Fibroblast of upper back skin (primary cell): ENCODE measurements at regions not wholly inside any gene's neighbourhood (a gene's known extent, or its start where the extent isn't known, plus 50 kb on each side); places are given as distances from the start of the nearest gene placed in this dataset.

ENCODE experiments used
- DNase-seq: peaks from one replicate; pipeline ENCODE4 v3.0.0-alpha.2; 2013

DNA sequence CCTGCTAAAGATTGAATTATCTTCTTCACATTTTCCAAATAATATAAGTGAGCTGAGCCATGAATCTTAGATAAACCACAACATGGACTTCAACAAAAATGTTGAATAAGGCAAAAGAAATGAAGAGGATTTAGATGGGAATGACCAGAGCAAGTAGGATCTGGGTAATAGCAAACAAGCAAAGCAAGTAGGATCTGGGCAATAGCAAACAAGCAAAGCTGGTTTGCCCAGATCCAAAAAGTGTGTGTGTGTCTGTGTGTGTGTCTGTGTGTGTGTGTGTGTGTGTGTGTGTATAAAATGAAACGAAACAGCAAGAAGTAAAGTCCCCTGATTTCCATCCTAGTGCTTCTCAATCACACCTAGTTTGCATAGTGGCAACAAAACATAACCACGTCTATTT lies 549.1 kb downstream of the RERGL start:
- no peak for DNase-seq

DNA sequence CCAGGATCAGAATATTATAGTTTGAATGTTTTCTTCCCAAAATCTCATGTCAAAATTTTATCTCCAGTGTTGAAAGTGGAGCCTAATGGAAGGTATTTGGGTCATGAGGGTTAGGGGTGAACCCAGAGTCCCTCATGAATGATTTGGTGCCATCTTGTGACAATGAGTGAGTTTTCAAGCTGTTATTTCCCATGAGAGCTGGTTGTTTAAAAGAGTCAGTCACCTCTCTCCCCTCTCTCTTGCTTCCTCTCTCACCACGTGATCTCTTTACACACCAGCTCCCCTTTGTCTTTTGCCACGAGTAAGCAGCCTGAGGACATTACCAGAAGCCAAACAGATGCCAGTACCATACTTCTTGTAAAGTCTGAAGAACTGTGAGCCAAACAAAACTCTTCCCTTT lies 561.6 kb downstream of the RERGL start:
- DNase-seq: no peak

DNA sequence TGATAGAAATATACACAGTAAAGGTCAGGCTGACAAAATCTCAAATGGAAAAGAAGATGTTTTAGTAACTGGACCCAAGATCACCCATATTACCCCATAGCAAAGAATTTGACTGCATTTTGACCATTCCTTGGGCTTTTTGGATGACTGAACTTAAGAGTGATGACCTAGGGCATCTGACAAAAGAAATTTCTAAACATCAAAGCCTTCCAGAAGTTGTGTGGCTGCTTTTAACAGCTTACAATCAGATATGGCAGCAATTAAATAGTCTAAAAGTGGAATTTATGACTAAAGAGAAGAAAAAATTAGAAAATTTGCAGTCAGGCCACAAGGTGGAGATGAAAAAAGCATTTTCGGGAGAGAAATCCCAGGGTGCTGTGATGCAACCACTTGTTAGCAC lies 563.0 kb downstream of the RERGL start:
- DNase-seq: no peak

DNA sequence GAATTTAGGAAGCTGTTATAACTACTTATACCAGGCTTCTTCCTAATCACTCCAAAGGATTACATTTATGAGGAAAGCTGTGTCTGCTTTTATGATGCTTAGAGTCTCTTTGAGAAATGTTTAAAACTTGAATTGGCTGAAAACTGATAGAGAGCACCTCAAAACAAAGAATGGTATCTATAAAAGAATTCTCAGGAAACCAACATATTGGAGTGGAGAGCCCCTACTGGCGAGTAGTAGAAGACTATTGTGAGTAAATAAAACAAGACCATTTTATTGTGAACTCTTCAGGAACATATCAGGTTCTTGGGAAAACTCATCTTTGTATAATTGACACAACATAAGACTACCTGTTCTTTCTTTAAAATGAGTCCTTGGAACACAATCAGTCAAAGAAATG lies 578.6 kb downstream of the RERGL start:
- no peak for DNase-seq

DNA sequence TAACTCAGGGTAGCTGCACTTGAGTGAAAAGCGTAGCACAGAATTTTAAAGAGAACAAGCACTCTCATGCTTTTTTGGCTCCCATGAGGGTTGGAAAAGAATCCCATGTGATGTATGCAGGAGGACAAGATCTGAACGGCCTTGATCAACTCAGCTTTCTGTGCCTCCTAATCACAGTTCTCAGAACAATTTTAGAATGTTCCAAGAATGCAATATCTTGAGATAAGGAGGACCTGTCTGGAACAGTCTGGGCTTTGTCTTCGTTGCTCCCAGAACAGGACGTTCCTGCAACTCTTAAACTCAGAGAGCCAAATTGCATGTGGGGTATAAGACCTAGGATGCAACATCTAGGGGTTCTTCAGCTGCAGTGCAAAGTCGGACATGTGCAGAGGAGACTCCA lies 582.7 kb downstream of the RERGL start:
- DNase-seq: no peak

DNA sequence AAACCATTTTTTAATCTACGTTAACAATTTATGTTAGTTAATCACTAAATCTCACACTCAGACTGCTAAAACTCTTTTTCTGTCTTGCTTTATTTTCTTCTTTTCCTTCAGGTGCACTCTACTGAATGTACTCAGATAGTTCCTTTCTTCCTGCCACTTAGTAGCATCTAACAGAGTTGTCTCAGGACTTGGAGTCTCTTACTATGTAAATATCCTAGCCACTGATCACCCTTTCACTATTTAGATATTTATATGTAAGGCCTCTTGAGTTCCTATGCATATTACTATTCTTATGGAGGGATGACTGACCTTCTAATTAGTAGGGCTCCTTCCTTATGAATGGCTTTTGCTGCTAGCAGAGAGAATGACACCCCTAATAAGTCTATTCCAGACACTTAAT lies 586.3 kb downstream of the RERGL start:
- DNase-seq: no peak

DNA sequence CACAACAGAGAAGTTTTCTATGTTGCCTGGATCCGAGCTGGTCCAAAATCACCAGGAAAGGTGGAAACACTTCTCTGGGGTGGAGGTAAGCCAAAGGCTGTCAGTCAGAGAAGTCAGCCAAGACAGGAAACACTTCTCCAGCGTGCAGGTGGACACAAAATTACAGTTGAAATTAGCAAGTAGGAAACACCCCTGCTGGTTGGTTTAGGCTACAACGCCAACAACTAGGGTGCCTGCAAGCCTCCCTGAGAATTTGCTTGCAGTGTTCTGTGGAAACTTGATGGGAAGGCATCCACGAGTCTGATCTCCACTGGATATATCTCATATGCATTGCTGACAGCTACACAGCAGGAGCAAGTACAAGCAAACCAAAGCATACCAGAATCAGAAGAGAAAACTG lies 600.5 kb downstream of the RERGL start:
- DNase-seq: no peak

DNA sequence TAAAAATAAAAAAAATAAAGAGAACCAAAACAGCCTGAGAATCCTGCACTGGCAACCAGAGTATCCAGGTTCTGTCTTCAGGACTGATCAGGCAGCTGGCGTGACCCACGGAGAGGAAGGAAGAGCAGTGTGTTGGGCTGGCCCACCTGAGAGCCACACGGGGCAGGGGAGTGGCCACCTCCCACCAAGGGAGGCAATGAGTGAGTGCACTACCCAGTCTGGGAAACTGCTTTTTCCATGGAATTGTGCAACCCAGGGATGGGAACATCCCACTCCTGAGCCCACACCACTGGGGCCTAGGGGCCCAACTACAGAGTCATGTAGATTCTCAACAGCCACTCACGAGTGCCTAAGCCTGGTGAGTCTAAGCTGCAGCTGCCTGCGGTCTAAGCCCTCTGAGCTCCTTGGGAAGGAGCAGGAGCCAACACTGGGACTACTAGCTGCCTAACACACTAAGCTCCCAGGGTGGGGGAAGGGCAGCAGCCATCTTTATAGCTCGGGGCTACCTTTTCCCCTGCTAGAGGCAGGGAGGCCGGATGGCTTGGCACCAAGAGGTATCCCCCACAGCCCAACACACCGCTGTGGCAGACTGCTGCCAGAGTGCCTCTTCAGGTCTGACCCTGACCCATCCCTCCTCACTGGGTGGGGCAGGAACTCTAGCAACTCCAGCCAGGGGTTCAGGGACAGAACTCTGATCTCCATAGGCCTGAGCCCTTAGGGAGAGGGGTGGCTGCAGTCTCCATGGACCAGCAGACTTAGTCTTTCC lies 610.9 kb downstream of the RERGL start:
- DNase-seq: no peak

DNA sequence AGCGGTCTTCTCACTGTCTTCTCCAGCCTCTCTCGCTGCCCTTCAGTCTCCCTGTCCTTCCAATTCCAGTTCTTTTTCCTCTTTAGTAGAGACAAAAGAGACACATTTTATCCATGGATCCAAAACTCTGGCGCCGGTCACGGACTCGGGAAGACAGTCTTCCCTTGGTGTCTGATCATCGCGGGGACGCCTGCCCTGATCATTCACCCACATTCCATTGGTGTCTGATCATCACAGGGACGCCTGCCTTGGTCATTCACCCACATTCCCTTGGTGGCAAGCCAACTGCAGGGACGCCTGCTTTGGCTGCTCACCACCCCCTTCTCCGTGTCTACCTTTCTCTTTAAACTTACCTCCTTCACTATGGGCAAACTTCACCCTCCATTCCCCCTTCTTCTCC lies 619.5 kb downstream of the RERGL start:
- DNase-seq: no peak

DNA sequence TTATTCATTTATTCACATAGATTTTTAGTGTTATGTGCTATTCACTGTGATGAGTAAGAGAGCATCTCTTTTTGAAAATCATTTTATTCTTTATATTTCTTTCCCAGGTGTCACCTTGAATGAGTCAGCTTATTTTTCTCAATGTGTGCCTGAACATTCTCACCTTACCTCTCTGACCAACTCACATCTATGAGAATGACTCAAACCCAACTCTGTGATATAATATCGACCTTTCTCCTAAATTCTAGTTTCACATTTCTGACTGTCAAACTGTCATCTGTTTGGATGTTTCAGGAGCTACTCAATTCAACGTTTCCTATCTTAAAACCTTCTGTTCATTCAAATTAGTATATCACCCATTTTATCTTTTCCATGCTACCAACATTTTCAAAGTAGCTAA lies 630.8 kb downstream of the RERGL start:
- DNase-seq: no peak

DNA sequence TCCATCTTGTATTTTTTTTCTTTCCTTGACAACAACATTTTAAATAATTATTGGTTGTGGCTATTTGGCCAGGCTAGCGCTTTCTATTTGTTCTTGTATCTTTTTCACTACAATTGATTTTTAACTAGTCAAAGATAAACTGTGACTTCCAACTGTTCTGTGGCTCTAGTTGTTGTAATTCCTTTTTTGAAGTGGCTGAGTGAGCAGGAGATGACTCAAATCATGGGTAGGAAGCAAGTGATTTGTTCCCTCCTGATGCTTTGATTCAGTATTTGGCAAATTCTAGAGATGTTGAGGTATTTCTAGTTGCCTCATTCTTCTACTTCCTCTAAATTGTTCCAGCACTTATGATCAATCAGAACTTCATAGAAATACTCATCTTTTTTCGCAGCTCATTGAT lies 633.5 kb downstream of the RERGL start:
- no peak for DNase-seq

DNA sequence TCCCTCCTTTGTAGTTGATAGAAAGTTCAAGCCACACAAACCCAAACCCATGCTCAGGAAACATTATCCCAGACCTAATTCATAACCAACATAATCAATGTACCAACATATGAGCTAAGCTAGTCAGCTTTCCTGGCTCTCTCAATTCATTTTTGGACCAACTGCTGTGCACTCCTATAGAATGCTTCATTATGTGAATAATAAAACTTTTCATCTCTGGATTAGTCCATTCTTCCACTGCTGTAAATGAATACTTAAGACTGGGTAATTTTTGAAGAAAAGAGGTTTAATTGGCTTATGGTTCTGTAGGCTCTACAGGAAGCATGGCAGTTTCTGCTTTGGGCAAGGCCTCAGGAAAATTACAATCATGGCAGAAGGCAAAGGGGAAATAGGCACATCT lies 651.9 kb downstream of the RERGL start:
- DNase-seq: no peak

DNA sequence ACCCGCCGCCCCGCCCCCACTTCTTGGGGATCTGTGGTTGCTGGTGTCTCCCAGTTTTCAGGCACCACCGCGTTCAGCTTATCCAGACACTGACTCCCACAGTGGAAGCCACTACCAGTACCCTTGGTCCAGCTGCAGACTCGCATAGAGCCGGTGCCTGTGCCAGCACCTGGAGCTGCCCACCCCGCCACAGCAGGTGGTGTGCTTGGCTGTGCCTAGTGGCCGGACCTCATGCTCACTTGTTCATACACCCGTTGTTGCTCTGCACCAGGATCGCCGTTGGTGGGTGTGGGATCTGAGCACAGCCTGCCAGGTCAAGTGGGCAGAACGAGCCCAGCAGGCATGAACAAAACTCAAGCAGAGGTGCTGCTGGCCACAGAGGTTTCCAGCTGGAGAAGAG lies 673.2 kb downstream of the RERGL start:
- no peak for DNase-seq

DNA sequence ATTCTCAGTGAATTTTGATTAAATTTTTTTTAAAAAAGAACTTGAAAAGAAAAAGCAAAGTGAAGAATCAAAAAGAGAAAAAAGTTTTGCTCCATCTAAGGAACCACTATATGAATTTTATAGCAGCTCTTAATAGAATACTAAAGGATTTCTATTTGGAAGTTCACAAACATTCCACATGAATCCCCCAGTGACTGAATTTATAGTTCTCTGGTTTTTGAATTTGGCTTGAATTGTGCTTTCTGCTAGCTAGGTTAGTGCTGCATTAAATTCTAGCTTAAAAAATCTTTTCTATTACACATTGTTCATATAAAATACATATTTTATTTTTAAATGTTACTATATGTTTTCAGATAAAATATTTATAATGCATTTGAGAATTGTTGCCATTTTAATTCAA lies 675.4 kb downstream of the RERGL start:
- no peak for DNase-seq

DNA sequence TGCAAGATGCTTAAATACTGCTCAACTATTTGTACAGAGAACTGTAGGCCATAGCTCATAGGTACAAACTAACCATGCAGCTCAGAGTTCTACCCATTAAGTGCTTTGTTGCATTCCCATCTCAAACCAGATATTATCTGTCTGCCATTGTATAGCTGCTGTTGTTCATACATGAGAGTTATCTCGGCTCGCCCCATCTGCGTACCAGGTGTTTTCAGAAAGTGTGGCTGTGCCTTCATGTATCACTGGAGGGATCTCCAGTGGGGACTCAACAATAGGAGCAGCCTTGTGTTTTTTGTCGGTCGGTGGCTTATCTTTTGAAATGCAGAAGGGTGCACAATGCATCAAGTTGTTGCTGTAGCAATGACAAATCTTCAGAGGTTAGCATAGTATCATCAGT lies 678.3 kb downstream of the RERGL start:
- DNase-seq: no peak

DNA sequence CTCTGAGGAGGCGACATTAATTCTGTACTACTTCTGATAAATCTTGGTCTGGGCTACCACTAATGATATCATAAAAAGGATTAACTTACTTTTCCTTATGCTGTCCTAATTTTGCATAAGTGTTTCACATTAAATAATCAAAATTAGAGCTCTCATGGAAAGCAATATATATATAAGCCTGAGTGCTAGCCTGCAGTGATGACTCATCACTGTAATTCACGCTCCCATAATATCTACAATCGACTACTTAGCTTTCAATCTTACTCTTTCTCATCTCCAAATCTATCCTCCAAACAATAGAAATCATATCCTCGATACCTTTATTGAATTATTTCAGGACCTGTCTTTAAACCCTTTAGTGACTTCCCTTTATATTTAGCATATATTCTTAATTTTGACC lies 701.3 kb downstream of the RERGL start:
- DNase-seq: no peak

DNA sequence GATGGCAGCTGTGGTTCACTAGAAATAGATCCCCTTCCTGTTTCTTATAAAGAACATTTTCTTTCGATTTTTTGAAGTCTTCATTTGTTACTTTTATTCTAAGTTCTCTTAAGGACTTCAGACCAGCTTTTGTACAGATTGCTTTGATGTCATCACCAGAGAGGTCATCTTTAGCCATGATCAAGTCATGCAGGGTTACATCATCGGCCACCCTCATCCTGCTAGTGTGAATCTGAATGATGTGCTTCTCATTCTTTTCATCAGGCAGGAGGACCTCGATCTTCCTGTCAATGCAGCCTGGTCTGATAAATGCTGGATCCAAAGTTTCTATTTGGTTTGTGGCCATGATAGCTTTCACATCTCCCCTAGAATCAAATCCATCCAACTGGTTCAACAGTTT lies 706.7 kb downstream of the RERGL start:
- DNase-seq: no peak

DNA sequence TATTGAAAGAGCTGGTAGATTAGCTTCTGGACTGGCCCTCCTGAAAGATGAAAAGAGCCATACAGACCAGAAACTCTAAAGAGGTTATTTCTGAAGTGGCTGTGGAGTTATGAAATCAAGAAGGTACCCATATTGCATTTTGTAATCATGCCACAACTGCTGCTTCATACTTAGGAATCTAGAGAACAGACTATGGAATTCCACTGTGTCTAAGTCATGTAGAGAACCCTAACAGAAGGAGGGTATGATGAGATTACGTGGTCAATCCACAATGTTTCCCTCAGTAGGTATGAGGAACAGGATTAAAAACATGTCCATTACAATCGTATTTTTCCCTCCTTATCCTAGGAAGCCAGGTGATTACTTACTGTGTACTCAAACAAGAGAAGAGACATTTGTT lies 708.8 kb downstream of the RERGL start:
- no peak for DNase-seq

DNA sequence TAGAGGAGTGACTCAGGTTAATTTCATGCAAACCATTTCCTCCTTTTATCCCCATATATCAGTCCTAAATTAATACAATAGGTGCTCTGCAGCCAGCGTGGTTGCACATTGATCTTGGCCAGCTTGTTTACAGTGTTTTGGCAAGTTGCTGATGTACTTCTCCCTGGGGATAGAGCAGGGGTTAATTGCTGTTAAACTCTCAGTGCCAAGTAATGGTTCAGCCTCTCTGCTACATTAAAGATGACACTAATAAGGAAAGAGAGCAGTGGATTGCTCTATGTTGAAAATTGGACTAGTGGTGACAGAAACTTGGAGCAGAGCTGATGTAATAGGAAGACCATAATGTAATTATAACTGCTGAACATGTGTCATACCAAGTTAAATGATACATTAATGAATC lies 717.5 kb downstream of the RERGL start:
- no peak for DNase-seq

DNA sequence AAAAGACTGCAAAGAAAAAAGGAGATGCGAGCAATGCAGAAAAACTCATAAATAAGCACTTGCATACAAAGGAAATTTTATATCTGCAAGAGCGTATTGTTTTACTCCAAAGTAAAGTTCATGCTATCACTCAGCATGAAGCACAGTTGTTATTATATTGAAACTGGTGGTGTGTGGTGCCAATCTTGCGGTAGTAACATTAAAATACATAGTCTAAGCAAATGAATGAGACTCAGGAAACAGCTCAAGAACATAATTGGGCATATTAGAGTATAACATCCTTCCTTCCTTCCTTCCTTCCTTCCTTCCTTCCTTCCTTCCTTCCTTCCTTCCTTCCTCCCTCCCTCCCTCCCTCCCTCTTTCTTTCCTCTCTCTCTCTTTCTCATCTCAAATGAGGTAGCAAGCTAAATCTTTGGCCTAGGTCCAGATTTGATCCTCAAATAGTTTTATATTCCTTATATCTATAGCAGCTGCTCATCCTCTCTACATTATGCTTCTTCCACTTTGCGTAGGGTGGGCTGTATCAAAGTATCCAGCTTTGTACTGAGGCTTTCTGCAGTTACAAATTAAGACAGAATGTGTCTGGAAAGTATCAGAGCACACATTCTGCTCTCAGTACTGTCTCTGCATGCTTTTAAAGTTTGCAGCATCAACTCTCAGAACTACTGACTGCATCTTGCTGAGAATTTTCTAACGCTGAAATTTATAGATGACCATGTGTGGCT lies 718.3 kb downstream of the RERGL start:
- no peak for DNase-seq

DNA sequence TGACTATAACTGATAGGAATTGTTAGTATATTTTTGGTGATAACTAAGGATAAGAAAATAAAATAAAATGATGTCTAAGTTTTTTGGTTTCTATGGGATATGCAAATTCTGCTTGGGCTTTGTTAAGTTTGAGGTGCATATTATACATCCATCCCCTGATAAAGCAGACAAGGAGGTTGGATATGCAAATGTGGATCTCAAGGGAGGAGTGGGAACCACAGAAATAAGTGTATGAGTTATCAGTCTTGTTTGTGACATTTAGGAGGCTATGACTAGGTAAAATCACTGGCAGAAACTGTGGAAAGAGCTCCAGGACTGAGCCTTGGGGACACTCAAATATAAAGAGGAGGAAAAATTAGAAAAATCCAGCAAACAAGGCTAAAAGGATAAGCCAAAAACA lies 719.4 kb downstream of the RERGL start:
- no peak for DNase-seq

DNA sequence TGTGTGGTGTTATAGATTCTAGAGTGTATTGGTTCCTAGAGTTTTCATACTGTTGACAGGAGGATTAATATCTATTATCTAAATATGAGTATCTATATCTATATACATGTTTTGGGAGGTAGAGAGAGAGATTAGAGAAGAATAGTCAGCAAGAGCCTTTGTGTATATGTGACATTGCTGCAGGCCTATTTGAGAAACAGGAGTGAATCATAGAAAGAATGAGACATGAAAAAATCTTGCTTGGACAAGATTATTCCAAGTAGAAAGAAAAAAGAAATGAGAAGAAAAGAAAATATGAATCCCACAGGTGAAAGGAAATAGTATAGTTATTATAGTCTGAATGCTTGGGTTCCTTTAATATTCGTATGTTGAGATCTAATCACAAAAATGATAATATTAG lies 720.4 kb downstream of the RERGL start:
- no peak for DNase-seq

DNA sequence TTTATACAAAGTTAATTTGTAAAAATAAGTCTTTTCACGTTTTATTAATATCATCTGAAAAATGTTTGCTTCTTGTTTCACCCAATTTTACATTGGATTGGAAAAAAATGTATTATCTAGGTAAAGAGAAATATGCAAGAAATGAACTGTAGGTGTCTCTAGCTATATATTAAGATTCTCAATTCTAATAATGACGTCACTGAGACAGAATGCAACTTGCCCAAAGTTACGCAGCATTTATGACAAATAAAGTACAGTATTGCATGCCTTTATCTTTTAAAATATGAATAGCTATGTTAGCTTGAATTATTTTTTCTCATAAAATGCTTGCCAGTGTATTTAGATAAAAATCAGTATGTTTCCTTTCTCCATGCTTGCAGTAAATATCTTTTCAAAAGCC lies 728.8 kb downstream of the RERGL start:
- no peak for DNase-seq

DNA sequence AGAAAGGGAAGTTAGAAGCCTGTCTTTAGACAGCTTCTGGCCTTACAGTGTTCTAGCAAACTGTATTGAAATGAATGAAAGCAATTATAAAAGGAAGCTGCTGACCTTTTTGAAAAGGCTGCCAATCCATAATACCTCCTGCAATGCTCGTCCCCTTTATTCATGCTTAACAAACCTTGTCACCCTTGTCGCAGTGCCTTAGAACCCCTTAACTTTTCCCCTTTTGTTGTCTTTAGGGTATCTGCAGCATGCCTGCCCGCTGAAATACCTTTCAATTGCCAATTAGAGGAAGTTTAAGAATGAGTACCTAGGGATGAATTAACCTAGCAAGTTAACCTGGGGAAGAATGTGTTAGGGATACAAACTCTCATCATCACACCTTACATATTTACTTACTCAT lies 731.2 kb downstream of the RERGL start:
- DNase-seq: no peak

DNA sequence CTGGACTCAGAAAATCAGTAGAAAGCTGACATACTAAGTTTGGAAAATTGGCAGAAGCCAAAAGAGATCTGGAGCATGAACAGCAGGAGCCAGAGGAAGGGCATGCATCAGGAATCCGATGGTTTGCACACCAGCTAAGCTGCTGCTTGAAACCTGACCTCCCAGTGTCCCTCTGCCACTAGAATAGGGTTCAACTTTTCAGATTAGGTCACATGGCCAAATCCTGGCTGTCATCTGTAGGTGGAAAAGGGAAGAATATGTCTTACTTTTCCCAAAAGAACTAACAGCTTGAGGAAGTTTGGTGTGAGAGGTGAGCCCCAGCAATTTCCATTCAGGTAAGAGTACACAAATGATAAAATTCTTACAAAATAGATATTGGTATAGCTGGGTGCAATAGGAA lies 732.6 kb downstream of the RERGL start:
- DNase-seq: no peak
